Activated T-helper 1 cell treated with anti-CD3 and anti-CD28 coated beads, Interleukin-12 subunit alpha, Interleukin-12 subunit beta, Interleukin-2, Interleukin-4 antibody, amounts not matched to agents 30 ng/mL and 10 ng/mL and 1 ng/mL, durations not matched to agents 14 hours and 24 hours and 36 hours (primary cell): ENCODE measurements at regions not wholly inside any gene's neighbourhood (a gene's known extent, or its start where the extent isn't known, plus 50 kb on each side); places are given as distances from the start of the nearest gene placed in this dataset.

Source experiments
- DNase-seq: peaks from one replicate; pipeline ENCODE4 v3.0.0; 2021; ENCODE audit warnings: low spot score
- H3K27ac Mint-ChIP-seq: one replicate; pipeline ENCODE4 v1.8.0; 2021; ENCODE audit warnings: mild to moderate bottlenecking, mixed read lengths
- H3K27me3 Mint-ChIP-seq: one replicate; pipeline ENCODE4 v1.8.0; 2022; ENCODE audit warnings: mild to moderate bottlenecking, moderate library complexity, mixed read lengths; ENCODE audit not compliant: insufficient read depth
- H3K36me3 Mint-ChIP-seq: one replicate; pipeline ENCODE4 v1.8.0; 2021; ENCODE audit warnings: low read depth, mixed read lengths
- H3K4me1 Mint-ChIP-seq: one replicate; pipeline ENCODE4 v1.8.0; 2021; ENCODE audit warnings: low read depth, mixed read lengths
- H3K4me3 Mint-ChIP-seq: one replicate; pipeline ENCODE4 v1.8.0; 2021; ENCODE audit warnings: mild to moderate bottlenecking, moderate library complexity, mixed read lengths
- H3K9me3 Mint-ChIP-seq: one replicate; pipeline ENCODE4 v1.8.0; 2021; ENCODE audit warnings: mixed read lengths
- intact Hi-C: fragments of 100-400 bp; cut with micrococcal nuclease; formaldehyde crosslinking; loops from one replicate; pipeline ENCODE4 v1.15.1; 2024

GRCh38 chr14:39580696-39581095 is 148.5 kb upstream of the FBXO33 start:
- H3K9me3 Mint-ChIP-seq, result no peaks in the 10 kb centered on the region
- H3K27ac Mint-ChIP-seq, result no peak overlapping the region
- no peak for DNase-seq
- intact Hi-C loops, result no loop called here
- no peaks in the 10 kb centered on the region for H3K36me3 Mint-ChIP-seq
- no peaks in the 10 kb centered on the region for H3K4me1 Mint-ChIP-seq
- no peak overlapping the region for H3K4me3 Mint-ChIP-seq
- no peaks in the 10 kb centered on the region for H3K27me3 Mint-ChIP-seq

- DNase-seq, result no peak
- intact Hi-C loops, result no loop called here
- Mint-ChIP-seq H3K36me3 (no peaks in the 10 kb centered on the region), H3K27ac (no peak overlapping the region), H3K9me3 (peaks cover 13% of the 10 kb centered on the region), H3K27me3 (no peaks in the 10 kb centered on the region), H3K4me1 (no peaks in the 10 kb centered on the region), H3K4me3 (no peak overlapping the region)
Observed at GRCh38 chr14:39576736-39577135, 144.5 kb upstream of the FBXO33 start.

DNA sequence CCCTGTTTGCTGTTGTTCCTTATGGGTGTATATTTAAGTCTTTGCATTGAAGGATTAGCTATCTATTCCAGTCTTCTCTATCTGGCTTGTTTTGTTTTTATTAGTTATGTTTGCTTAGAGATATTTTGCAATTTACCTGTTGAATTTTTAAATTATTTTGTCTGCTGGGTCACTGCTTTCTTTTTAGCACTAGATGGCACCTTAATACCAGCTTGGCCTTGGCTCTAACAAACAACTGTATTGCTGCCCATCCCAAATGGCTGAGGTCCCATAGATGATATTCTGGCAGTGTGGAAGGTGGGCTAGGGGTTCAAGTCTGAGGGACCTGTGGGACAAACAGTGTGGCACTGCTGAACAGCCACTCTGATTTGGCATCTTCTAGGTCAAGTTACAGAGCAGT is 144.0 kb upstream of the FBXO33 start:
- no peaks in the 10 kb centered on the region for H3K27me3 Mint-ChIP-seq
- no peaks in the 10 kb centered on the region for H3K36me3 Mint-ChIP-seq
- no peak overlapping the region for H3K27ac Mint-ChIP-seq
- peaks cover 13% of the 10 kb centered on the region for H3K9me3 Mint-ChIP-seq
- DNase-seq, result no peak
- H3K4me3 Mint-ChIP-seq, result no peak overlapping the region
- H3K4me1 Mint-ChIP-seq, result no peaks in the 10 kb centered on the region
- intact Hi-C loops, result no loop called here

GRCh38 chr14:39568809-39569538 is 136.7 kb upstream of the FBXO33 start:
- H3K27ac Mint-ChIP-seq, result no peak overlapping the region
- no peaks in the 10 kb centered on the region for H3K27me3 Mint-ChIP-seq
- H3K36me3 Mint-ChIP-seq, result no peaks in the 10 kb centered on the region
- DNase-seq, result no peak
- H3K9me3 Mint-ChIP-seq, result no peaks in the 10 kb centered on the region
- no peak overlapping the region for H3K4me3 Mint-ChIP-seq
- no peaks in the 10 kb centered on the region for H3K4me1 Mint-ChIP-seq
- intact Hi-C loops, result no loop called here

- Mint-ChIP-seq H3K4me3 (no peak overlapping the region), H3K9me3 (no peaks in the 10 kb centered on the region), H3K27ac (no peak overlapping the region), H3K36me3 (no peaks in the 10 kb centered on the region), H3K4me1 (no peaks in the 10 kb centered on the region), H3K27me3 (no peaks in the 10 kb centered on the region)
- intact Hi-C loops, result no loop called here
- DNase-seq, result no peak
Observed at GRCh38 chr14:39566795-39567194, 134.6 kb upstream of the FBXO33 start.

DNA sequence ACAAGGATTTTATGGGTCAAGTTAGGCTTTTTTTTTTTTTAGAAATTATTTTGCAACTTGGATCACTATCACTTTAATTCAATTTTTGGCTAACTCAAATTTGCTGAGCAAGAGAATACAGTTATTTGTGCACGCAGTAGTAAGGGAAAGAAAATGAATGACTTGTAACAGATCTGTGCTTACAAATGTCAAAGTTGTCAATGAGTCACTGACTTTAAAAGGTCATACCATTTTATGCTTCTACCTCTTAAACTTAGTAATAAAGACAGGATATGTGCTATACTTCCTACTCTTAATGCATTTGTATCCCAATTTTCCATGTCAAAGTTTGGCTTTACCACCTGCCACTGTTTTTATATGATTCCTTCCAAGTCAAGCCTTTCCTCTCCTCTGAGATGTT is 131.1 kb upstream of the FBXO33 start:
- H3K27me3 Mint-ChIP-seq, result no peaks in the 10 kb centered on the region

GRCh38 chr14:39562175-39562574 is 129.9 kb upstream of the FBXO33 start:
- Mint-ChIP-seq H3K4me1 (no peaks in the 10 kb centered on the region), H3K27ac (no peak overlapping the region), H3K36me3 (no peaks in the 10 kb centered on the region), H3K4me3 (no peak overlapping the region), H3K27me3 (no peaks in the 10 kb centered on the region), H3K9me3 (peaks cover 14% of the 10 kb centered on the region)
- intact Hi-C loops, result no loop called here
- DNase-seq, result no peak

More for the DNA sequence above, 131.1 kb upstream of the FBXO33 start:
- DNase-seq, result no peak
- H3K4me3 Mint-ChIP-seq, result no peak overlapping the region
- peaks cover 14% of the 10 kb centered on the region for H3K9me3 Mint-ChIP-seq
- no peaks in the 10 kb centered on the region for H3K36me3 Mint-ChIP-seq
- intact Hi-C loops, result no loop called here
- no peaks in the 10 kb centered on the region for H3K4me1 Mint-ChIP-seq
- no peak overlapping the region for H3K27ac Mint-ChIP-seq

DNA sequence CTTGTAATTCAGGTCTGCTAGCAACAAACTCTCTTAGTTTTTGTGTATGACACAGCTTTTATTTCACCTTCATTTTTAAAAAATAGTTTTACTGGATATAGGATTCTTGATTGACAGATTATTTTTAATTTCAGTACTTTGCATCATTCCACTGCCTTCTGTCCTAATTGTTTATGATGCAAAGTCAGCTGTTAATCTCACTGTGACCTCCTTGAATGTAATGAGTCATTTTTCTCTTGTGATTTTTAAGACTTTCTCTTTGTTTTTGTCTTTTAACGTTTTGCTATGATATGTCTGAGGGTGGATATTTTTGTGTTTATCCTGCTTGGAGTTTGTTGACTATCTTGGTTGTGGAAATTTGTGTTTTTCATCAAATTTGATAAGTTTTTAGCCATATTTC is 126.3 kb upstream of the FBXO33 start:
- Mint-ChIP-seq H3K27me3 (no peaks in the 10 kb centered on the region), H3K9me3 (peaks cover 25% of the 10 kb centered on the region), H3K4me3 (no peak overlapping the region), H3K4me1 (no peaks in the 10 kb centered on the region), H3K36me3 (no peaks in the 10 kb centered on the region), H3K27ac (no peak overlapping the region)
- intact Hi-C loops, result no loop called here
- no peak for DNase-seq

- intact Hi-C loops, result no loop called here
- no peak for DNase-seq
- Mint-ChIP-seq H3K27me3 (no peaks in the 10 kb centered on the region), H3K27ac (no peak overlapping the region), H3K4me1 (no peaks in the 10 kb centered on the region), H3K36me3 (no peaks in the 10 kb centered on the region), H3K9me3 (peaks cover 25% of the 10 kb centered on the region), H3K4me3 (no peak overlapping the region)
Observed at GRCh38 chr14:39555749-39556148, 123.5 kb upstream of the FBXO33 start.

DNA sequence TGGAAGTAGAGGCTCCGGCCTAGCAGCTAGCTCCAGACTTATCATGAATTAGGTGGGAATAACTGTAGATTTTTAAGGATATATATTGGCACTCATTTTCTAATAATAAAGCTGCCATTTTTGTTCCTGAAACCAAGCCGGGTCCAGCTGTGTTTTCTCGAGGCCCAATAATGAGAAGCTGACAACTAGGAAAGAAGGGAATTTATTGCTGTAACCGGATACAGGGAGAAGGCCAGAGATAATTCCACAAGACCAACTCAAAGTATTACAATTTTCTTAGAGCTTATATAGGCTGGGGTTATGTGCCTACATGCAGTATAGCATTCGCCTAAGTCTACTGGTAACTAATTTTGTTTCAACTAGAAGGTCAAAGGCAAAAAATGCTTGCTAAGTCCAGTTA is 122.3 kb upstream of the FBXO33 start:
- Mint-ChIP-seq H3K36me3 (no peaks in the 10 kb centered on the region), H3K27me3 (no peaks in the 10 kb centered on the region), H3K27ac (no peak overlapping the region), H3K4me1 (no peaks in the 10 kb centered on the region), H3K9me3 (peaks cover 26% of the 10 kb centered on the region), H3K4me3 (no peak overlapping the region)
- DNase-seq, result no peak
- intact Hi-C loops, result no loop called here

- no peaks in the 10 kb centered on the region for H3K36me3 Mint-ChIP-seq
- intact Hi-C loops, result no loop called here
- DNase-seq, result no peak
- H3K27ac Mint-ChIP-seq, result no peak overlapping the region
- no peaks in the 10 kb centered on the region for H3K4me1 Mint-ChIP-seq
- no peaks in the 10 kb centered on the region for H3K27me3 Mint-ChIP-seq
- peaks cover 33% of the 10 kb centered on the region for H3K9me3 Mint-ChIP-seq
- no peak overlapping the region for H3K4me3 Mint-ChIP-seq
Observed at GRCh38 chr14:39548358-39548757, 116.1 kb upstream of the FBXO33 start.

DNA sequence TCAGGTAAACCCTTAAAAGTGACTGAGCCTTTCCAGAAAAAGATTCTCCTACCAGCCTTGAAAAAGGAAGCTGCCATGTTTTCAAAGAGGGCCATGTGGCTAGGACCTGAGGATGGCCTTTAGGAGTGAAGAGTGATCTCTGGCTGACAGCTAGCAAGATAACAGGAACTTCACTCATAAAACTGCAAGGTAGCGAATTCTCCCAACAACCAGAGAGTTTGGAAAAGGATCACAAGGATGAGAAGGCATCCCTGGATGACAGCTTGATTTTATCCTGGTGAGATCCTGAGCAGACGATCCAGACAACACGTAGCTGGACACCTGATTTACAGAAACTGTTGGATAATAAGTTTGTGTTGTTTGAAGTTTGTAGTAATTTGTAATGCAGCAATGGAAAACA is 115.6 kb upstream of the FBXO33 start:
- Mint-ChIP-seq H3K27ac (no peak overlapping the region), H3K4me3 (no peak overlapping the region), H3K27me3 (no peaks in the 10 kb centered on the region), H3K4me1 (no peaks in the 10 kb centered on the region), H3K9me3 (peaks cover 34% of the 10 kb centered on the region), H3K36me3 (no peaks in the 10 kb centered on the region)
- intact Hi-C loops, result no loop called here
- DNase-seq, result no peak

DNA sequence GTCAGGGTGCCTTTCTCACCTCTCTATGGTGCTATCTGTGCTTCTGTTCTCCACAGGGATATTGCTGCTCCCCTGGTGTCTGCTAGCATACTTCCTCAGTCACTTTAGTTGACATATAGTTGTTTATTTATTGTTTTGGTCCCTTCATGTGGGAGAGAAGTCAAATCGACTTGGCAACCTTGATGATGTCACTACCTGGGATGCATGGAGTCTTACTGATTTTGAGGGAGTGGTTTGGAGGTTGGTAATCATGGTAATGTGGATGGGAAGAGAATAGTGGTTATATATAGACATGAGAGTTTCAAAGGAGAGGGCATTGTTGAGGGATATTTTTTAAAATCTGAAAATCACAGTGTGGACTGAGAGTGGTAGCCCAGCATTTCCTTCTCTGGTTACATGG is 73.6 kb upstream of the FBXO33 start:
- H3K4me3 Mint-ChIP-seq, result no peak overlapping the region
- H3K27me3 Mint-ChIP-seq, result no peaks in the 10 kb centered on the region
- H3K36me3 Mint-ChIP-seq, result no peaks in the 10 kb centered on the region
- DNase-seq, result no peak
- H3K27ac Mint-ChIP-seq, result no peak overlapping the region
- H3K9me3 Mint-ChIP-seq, result peaks cover 5% of the 10 kb centered on the region
- intact Hi-C loops, result no loop called here
- H3K4me1 Mint-ChIP-seq, result no peaks in the 10 kb centered on the region

GRCh38 chr14:39500253-39500652 is 68.0 kb upstream of the FBXO33 start:
- Mint-ChIP-seq H3K4me1 (no peaks in the 10 kb centered on the region), H3K27ac (no peak overlapping the region), H3K27me3 (peaks cover 6% of the 10 kb centered on the region), H3K4me3 (no peak overlapping the region), H3K36me3 (no peaks in the 10 kb centered on the region), H3K9me3 (peaks cover 4% of the 10 kb centered on the region)
- no peak for DNase-seq
- intact Hi-C loops, result no loop called here
